ENCODE measurements at regions not wholly inside any gene's neighbourhood (a gene's known extent, or its start where the extent isn't known, plus 50 kb on each side); places are given as distances from the start of the nearest gene placed in this dataset.
"Not testable (repeated sequence)": the region's sequence is repeated elsewhere in the genome, so short reads cannot be mapped to it uniquely, and the experiment has no call there.

- in situ Hi-C loops (cut with HindIII; ENCODE audit: low sequenced_read_pairs), result no loop called here
These were observed 144.1 kb downstream of the NOC3L start for GRCh38 chr10:94218493-94219183.

GRCh38 chr10:94219829-94220228 lies 142.9 kb downstream of the NOC3L start:
- in situ Hi-C loops (cut with HindIII; ENCODE audit: low sequenced_read_pairs), result no loop called here

- in situ Hi-C loops (cut with HindIII; ENCODE audit: low sequenced_read_pairs), result no loop called here
These were observed 142.0 kb downstream of the NOC3L start for GRCh38 chr10:94220717-94221116.

- in situ Hi-C loops (cut with HindIII; ENCODE audit: low sequenced_read_pairs), result no loop called here
These were observed 138.9 kb downstream of the NOC3L start for GRCh38 chr10:94223702-94224370.

- in situ Hi-C loops (cut with HindIII; ENCODE audit: low sequenced_read_pairs), result no loop called here
These were observed 138.1 kb downstream of the NOC3L start for GRCh38 chr10:94224656-94225055.

GRCh38 chr10:94225589-94225988 lies 137.2 kb downstream of the NOC3L start:
- in situ Hi-C loops (cut with HindIII; ENCODE audit: low sequenced_read_pairs), result no loop called here

- in situ Hi-C loops (cut with HindIII; ENCODE audit: low sequenced_read_pairs), result no loop called here
These were observed 132.5 kb downstream of the NOC3L start for GRCh38 chr10:94230134-94230785.

GRCh38 chr10:94232711-94233383 lies 129.9 kb downstream of the NOC3L start:
- in situ Hi-C loops (cut with HindIII; ENCODE audit: low sequenced_read_pairs), result no loop called here

- in situ Hi-C loops (cut with HindIII; ENCODE audit: low sequenced_read_pairs), result no loop called here
These were observed 127.3 kb downstream of the NOC3L start for GRCh38 chr10:94235461-94235860.

GRCh38 chr10:94238006-94238617 lies 124.6 kb downstream of the NOC3L start:
- in situ Hi-C loops (cut with HindIII; ENCODE audit: low sequenced_read_pairs), result no loop called here

GRCh38 chr10:94239696-94240095 lies 123.0 kb downstream of the NOC3L start:
- in situ Hi-C loops (cut with HindIII; ENCODE audit: low sequenced_read_pairs), result no loop called here

- in situ Hi-C loops (cut with HindIII; ENCODE audit: low sequenced_read_pairs), result no loop called here
These were observed 122.2 kb downstream of the NOC3L start for GRCh38 chr10:94240491-94240890.

- in situ Hi-C loops (cut with HindIII; ENCODE audit: low sequenced_read_pairs), result no loop called here
These were observed 121.8 kb downstream of the NOC3L start for GRCh38 chr10:94240901-94241300.

GRCh38 chr10:94251098-94251497 lies 111.6 kb downstream of the NOC3L start:
- in situ Hi-C loops (cut with HindIII; ENCODE audit: low sequenced_read_pairs), result no loop called here

- in situ Hi-C loops (cut with HindIII; ENCODE audit: low sequenced_read_pairs), result no loop called here
These were observed 111.2 kb downstream of the NOC3L start for GRCh38 chr10:94251568-94251967.

- in situ Hi-C loops (cut with HindIII; ENCODE audit: low sequenced_read_pairs), result not testable (repeated sequence)
These were observed 105.3 kb downstream of the NOC3L start for GRCh38 chr10:94257407-94257806.

GRCh38 chr10:94260455-94260854 lies 102.3 kb downstream of the NOC3L start:
- in situ Hi-C loops (cut with HindIII; ENCODE audit: low sequenced_read_pairs), result no loop called here

GRCh38 chr10:94264085-94264484 lies 98.7 kb downstream of the NOC3L start:
- in situ Hi-C loops (cut with HindIII; ENCODE audit: low sequenced_read_pairs), result no loop called here

- in situ Hi-C loops (cut with HindIII; ENCODE audit: low sequenced_read_pairs), result no loop called here
These were observed 96.6 kb downstream of the NOC3L start for GRCh38 chr10:94266091-94266490.

GRCh38 chr10:94268652-94269051 lies 94.1 kb downstream of the NOC3L start:
- in situ Hi-C loops (cut with HindIII; ENCODE audit: low sequenced_read_pairs), result no loop called here

GRCh38 chr10:94274142-94274787 lies 88.5 kb downstream of the NOC3L start:
- in situ Hi-C loops (cut with HindIII; ENCODE audit: low sequenced_read_pairs), result no loop called here

Data from DLD1 (cell line).